ENCODE measurements at regions not wholly inside any gene's neighbourhood (a gene's known extent, or its start where the extent isn't known, plus 50 kb on each side); places are given as distances from the start of the nearest gene placed in this dataset.

- no peak for FAIRE-seq
Observed at GRCh38 chr11:114811971-114812370, 133.6 kb downstream of the NXPE2 start.

- FAIRE-seq: no peak
Observed at GRCh38 chr11:114812733-114813132, 134.4 kb downstream of the NXPE2 start.

- FAIRE-seq: no peak
Observed at GRCh38 chr11:114813189-114813718, 134.9 kb downstream of the NXPE2 start.

- no peak for FAIRE-seq
Observed at GRCh38 chr11:114815176-114815575, 136.8 kb downstream of the NXPE2 start.

- FAIRE-seq: no peak
Observed at GRCh38 chr11:114815761-114816160, 137.4 kb downstream of the NXPE2 start.

- FAIRE-seq: no peak
Observed at GRCh38 chr11:114816791-114817190, 138.5 kb downstream of the NXPE2 start.

GRCh38 chr11:114818382-114818781 is 140.1 kb downstream of the NXPE2 start:
- FAIRE-seq: no peak

GRCh38 chr11:114819028-114819427 is 140.7 kb downstream of the NXPE2 start:
- FAIRE-seq: no peak

GRCh38 chr11:114820621-114821020 is 142.3 kb downstream of the NXPE2 start:
- FAIRE-seq: no peak

GRCh38 chr11:114821621-114822412 is 143.5 kb downstream of the NXPE2 start:
- no peak for FAIRE-seq

GRCh38 chr11:114826910-114827442 is 148.6 kb downstream of the NXPE2 start:
- no peak for FAIRE-seq

- FAIRE-seq: no peak
Observed at GRCh38 chr11:114827736-114828135, 149.4 kb downstream of the NXPE2 start.

- FAIRE-seq: no peak
Observed at GRCh38 chr11:114832532-114833125, 154.3 kb downstream of the NXPE2 start.

- FAIRE-seq: no peak
Observed at GRCh38 chr11:114836161-114836560, 157.8 kb downstream of the NXPE2 start.

- FAIRE-seq: no peak
Observed at GRCh38 chr11:114844896-114845295, 166.6 kb downstream of the NXPE2 start.

GRCh38 chr11:114845766-114846415 is 167.6 kb downstream of the NXPE2 start:
- FAIRE-seq: no peak

- no peak for FAIRE-seq
Observed at GRCh38 chr11:114846416-114846791, 168.1 kb downstream of the NXPE2 start.

GRCh38 chr11:114847306-114847975 is 169.1 kb downstream of the NXPE2 start:
- FAIRE-seq: no peak

GRCh38 chr11:114848027-114848426 is 169.7 kb downstream of the NXPE2 start:
- FAIRE-seq: no peak

- no peak for FAIRE-seq
Observed at GRCh38 chr11:114857281-114857680, 179.0 kb downstream of the NXPE2 start.

- no peak for FAIRE-seq
Observed at GRCh38 chr11:114864896-114865295, 186.6 kb downstream of the NXPE2 start.

GRCh38 chr11:114876234-114876633 is 197.9 kb downstream of the NXPE2 start:
- FAIRE-seq: no peak

GRCh38 chr11:114877976-114878375 is 199.6 kb downstream of the NXPE2 start:
- no peak for FAIRE-seq

Data from G401.6 (cell line).